B cell (primary cell): ENCODE measurements at regions not wholly inside any gene's neighbourhood (a gene's known extent, or its start where the extent isn't known, plus 50 kb on each side); places are given as distances from the start of the nearest gene placed in this dataset.

Experiments
- ATAC-seq: fragments of 200-7000 bp; cut with Tn5 transposase; one replicate; pipeline ENCODE4 v1.10.0; 2021; ENCODE audit warnings: low read depth, mild to moderate bottlenecking, moderate number of reproducible peaks, moderate library complexity
- CTCF ChIA-PET: fragments of 350-600 bp; sonication (Branson Sonifier 250); formaldehyde crosslinking; loops from one replicate; lab custom pipeline; 2021; ENCODE audit warnings: antibody characterized with exemption, inconsistent platforms; lab: Charles Lee
- POLR2A ChIA-PET: fragments of 350-600 bp; sonication (Branson Sonifier 250); formaldehyde crosslinking; loops from one replicate; lab custom pipeline; 2021; ENCODE audit warnings: antibody characterized with exemption; lab: Charles Lee
- DNase-seq: peaks from one replicate; pipeline ENCODE4 v3.0.0; 2013
- H2AFZ ChIP-seq: 2 replicates; pipeline ENCODE4 v1.6.1; 2012; ENCODE audit warnings: mild to moderate bottlenecking, low read depth, low read length; ENCODE audit not compliant: insufficient read depth, poor library complexity, severe bottlenecking
- H3K27ac ChIP-seq, 2 donors: 1 replicate in 1 of 2; 2 replicates in 1 of 2; pipeline ENCODE4 v1.5.1; 2012 to 2013; ENCODE audit warnings: low read length in 2 of 2, mild to moderate bottlenecking in 2 of 2, moderate library complexity in 1 of 2
- H3K27me3 ChIP-seq, 4 experiments: fragments of 200-600 bp in 1 of 4; sonication (generic) in 1 of 4; replicated peaks in 1 of 4; 1 replicate in 2 of 4; 2 replicates in 2 of 4; pipeline versions ENCODE4 v1.6.1 to v1.7.0; 2013 to 2016; ENCODE audit warnings: low read length in 3 of 4, mild to moderate bottlenecking in 2 of 4, mixed read lengths in 1 of 4, moderate library complexity in 1 of 4; ENCODE audit not compliant: insufficient read depth in 4 of 4, control insufficient read depth in 3 of 4; ENCODE audit errors: control extremely low read depth in 1 of 4
- H3K36me3 ChIP-seq, 2 experiments: replicated peaks in 1 of 2; 1 replicate in 1 of 2; 2 replicates in 1 of 2; pipeline versions ENCODE4 v1.6.1 to v1.7.1; 2013; ENCODE audit warnings: low read length in 1 of 2; ENCODE audit not compliant: insufficient read depth in 2 of 2, control insufficient read depth in 1 of 2; ENCODE audit errors: control extremely low read depth in 1 of 2, extremely low read depth in 1 of 2
- H3K4me1 ChIP-seq, 2 donors: fragments of 200-600 bp in 1 of 2; sonication (generic) in 1 of 2; 1 replicate in 1 of 2; 2 replicates in 1 of 2; pipeline versions ENCODE4 v1.5.1 to v1.6.1; 2013 to 2017; ENCODE audit warnings: low read length in 2 of 2; ENCODE audit not compliant: control insufficient read depth in 2 of 2, insufficient read depth in 2 of 2
- H3K4me2 ChIP-seq: replicated peaks from 2 replicates; pipeline ENCODE3; 2012; ENCODE audit warnings: mild to moderate bottlenecking, low read depth, low read length; ENCODE audit not compliant: poor library complexity, severe bottlenecking
- H3K4me3 ChIP-seq, 5 experiments: fragments of 200-600 bp in 1 of 5; sonication (generic) in 1 of 5; 1 replicate in 3 of 5; 2 replicates in 2 of 5; pipeline versions ENCODE4 v1.5.1 to v1.7.0; 2011 to 2016; ENCODE audit warnings: low read length in 4 of 5, mild to moderate bottlenecking in 4 of 5, low read depth in 2 of 5, control low read depth in 1 of 5, moderate library complexity in 1 of 5; ENCODE audit not compliant: insufficient read depth in 1 of 5; ENCODE audit errors: control extremely low read depth in 1 of 5, extremely low read depth in 1 of 5
- H3K79me2 ChIP-seq: fragments of 200-600 bp; sonication (generic); one replicate; pipeline ENCODE4 v1.6.0; 2016; ENCODE audit warnings: low read length; ENCODE audit not compliant: control insufficient read depth, insufficient read depth
- H3K9ac ChIP-seq: fragments of 200-600 bp; sonication (generic); 2 replicates; pipeline ENCODE4 v1.6.1; 2017; ENCODE audit warnings: mild to moderate bottlenecking, low read length, moderate library complexity
- H3K9me3 ChIP-seq, 3 donors: one replicate each; pipeline versions ENCODE4 v1.6.1 to v1.7.1; 2013; ENCODE audit warnings: low read length in 2 of 3; ENCODE audit not compliant: control insufficient read depth in 2 of 3, insufficient read depth in 1 of 3; ENCODE audit errors: control extremely low read depth in 1 of 3
- H4K20me1 ChIP-seq: 2 replicates; pipeline ENCODE4 v1.6.0; 2012; ENCODE audit warnings: mild to moderate bottlenecking, low read length; ENCODE audit not compliant: insufficient read depth, control insufficient read depth, poor library complexity, severe bottlenecking
- H3K27ac Mint-ChIP-seq: one replicate; pipeline ENCODE4 v1.8.0; 2021; ENCODE audit warnings: mixed read lengths
- H3K27me3 Mint-ChIP-seq: one replicate; pipeline ENCODE4 v1.8.0; 2021; ENCODE audit warnings: mixed read lengths
- H3K4me1 Mint-ChIP-seq: one replicate; pipeline ENCODE4 v1.8.0; 2021; ENCODE audit warnings: mixed read lengths
- H3K4me3 Mint-ChIP-seq: one replicate; pipeline ENCODE4 v1.8.0; 2021; ENCODE audit warnings: mixed read lengths
- H3K9me3 Mint-ChIP-seq: one replicate; pipeline ENCODE4 v1.8.0; 2022; ENCODE audit warnings: mixed read lengths; ENCODE audit not compliant: insufficient read depth
- EZH2 ChIP-seq: IDR thresholded peaks from 2 replicates; pipeline ENCODE4 v1.6.1; 2012; ENCODE audit warnings: borderline replicate concordance, low read depth, mild to moderate bottlenecking, moderate library complexity, low read length; ENCODE audit not compliant: insufficient read depth, poor library complexity, severe bottlenecking
- intact Hi-C: fragments of 100-400 bp; cut with micrococcal nuclease; formaldehyde crosslinking; loops from one replicate; pipeline ENCODE4 v1.10.0; 2022
- TF ChIP-seq, protein P1 (sequence below): fragments of 200-600 bp; IDR thresholded peaks from one replicate; pipeline ENCODE4 v1.8.0; 2022; ENCODE audit warnings: antibody characterized with exemption, mild to moderate bottlenecking

DNA sequence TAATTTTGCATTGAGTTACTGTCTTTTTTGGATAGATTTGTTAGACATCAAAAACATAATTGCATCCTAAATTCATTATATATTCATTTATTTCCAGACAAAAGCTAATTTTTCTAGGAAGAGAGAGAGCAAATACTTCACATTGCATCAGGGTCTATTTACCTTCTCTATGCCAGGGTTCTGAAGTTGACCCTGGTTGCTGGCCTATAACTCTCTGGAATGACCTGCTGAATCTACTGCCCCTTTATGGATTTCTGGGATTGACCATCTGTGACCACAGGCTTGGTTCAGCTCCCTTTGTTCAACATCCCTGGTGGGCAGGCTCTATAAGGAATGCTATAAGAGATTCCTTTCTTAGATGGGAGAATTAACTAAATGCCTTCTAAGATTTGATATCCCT lies 414.8 kb upstream of the STXBP6 start:
- H3K27me3 ChIP-seq: no peaks in the 10 kb centered on the region
- DNase-seq (no peak), ATAC-seq (no peak)
- Mint-ChIP-seq H3K27me3 (no peaks in the 10 kb centered on the region), H3K9me3 (no peaks in the 10 kb centered on the region), H3K4me3 (no peak overlapping the region), H3K4me1 (no peaks in the 10 kb centered on the region), H3K27ac (no peak overlapping the region)
- H3K79me2 ChIP-seq: no peaks in the 10 kb centered on the region
- H3K9me3 ChIP-seq: no peaks in the 10 kb centered on the region
- H3K36me3 ChIP-seq: no peaks in the 10 kb centered on the region
- intact Hi-C loops: no loop called here
- POLR2A ChIA-PET: no interaction called here
- H3K27ac ChIP-seq: no peak overlapping the region
- H2AFZ ChIP-seq: no peak overlapping the region
- no peak overlapping the region for H3K9ac ChIP-seq
- no peak overlapping the region for H3K4me2 ChIP-seq
- TF ChIP-seq, protein P1, sequence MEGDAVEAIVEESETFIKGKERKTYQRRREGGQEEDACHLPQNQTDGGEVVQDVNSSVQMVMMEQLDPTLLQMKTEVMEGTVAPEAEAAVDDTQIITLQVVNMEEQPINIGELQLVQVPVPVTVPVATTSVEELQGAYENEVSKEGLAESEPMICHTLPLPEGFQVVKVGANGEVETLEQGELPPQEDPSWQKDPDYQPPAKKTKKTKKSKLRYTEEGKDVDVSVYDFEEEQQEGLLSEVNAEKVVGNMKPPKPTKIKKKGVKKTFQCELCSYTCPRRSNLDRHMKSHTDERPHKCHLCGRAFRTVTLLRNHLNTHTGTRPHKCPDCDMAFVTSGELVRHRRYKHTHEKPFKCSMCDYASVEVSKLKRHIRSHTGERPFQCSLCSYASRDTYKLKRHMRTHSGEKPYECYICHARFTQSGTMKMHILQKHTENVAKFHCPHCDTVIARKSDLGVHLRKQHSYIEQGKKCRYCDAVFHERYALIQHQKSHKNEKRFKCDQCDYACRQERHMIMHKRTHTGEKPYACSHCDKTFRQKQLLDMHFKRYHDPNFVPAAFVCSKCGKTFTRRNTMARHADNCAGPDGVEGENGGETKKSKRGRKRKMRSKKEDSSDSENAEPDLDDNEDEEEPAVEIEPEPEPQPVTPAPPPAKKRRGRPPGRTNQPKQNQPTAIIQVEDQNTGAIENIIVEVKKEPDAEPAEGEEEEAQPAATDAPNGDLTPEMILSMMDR: no peak
- TF ChIP-seq EZH2: no peak
- no peak overlapping the region for H3K4me3 ChIP-seq
- H4K20me1 ChIP-seq: no peaks in the 10 kb centered on the region
- H3K4me1 ChIP-seq: no peaks in the 10 kb centered on the region
- CTCF ChIA-PET: no interaction called here

DNA sequence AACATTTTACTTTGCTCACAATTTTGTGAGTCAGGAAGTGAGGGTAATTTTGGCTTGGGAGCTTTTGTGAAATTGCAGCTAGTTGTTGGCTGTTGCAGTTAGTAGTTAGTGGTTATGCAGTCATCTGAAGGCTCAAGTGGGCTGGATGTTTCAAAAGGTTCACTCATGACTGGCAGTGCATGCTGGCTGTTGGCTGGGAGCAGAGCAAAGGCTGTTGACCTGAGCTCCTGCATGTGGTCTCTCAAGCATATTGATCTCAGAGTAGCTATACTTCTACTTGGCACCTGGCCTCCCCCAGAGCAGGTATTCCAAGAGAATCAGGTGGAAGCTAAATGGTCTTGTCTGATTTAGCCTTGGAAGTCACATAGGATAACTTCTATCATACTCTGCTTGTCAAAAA lies 414.1 kb upstream of the STXBP6 start:
- TF ChIP-seq, protein P1: no peak
- TF ChIP-seq EZH2: no peak
- no peak overlapping the region for H3K27ac Mint-ChIP-seq
- no peak overlapping the region for H2AFZ ChIP-seq
- H3K9me3 ChIP-seq: no peaks in the 10 kb centered on the region
- no peak for ATAC-seq
- intact Hi-C loops: no loop called here
- ChIA-PET CTCF (no interaction called here), POLR2A (no interaction called here)
- H3K4me1 ChIP-seq: no peaks in the 10 kb centered on the region
- no peak overlapping the region for H3K4me2 ChIP-seq
- H4K20me1 ChIP-seq: no peaks in the 10 kb centered on the region
- H3K4me1 Mint-ChIP-seq: no peaks in the 10 kb centered on the region
- H3K4me3 ChIP-seq: no peak overlapping the region
- no peaks in the 10 kb centered on the region for H3K9me3 Mint-ChIP-seq
- H3K27me3 ChIP-seq: no peaks in the 10 kb centered on the region
- no peaks in the 10 kb centered on the region for H3K36me3 ChIP-seq
- H3K79me2 ChIP-seq: no peaks in the 10 kb centered on the region
- DNase-seq: no peak
- no peaks in the 10 kb centered on the region for H3K27me3 Mint-ChIP-seq
- no peak overlapping the region for H3K9ac ChIP-seq
- H3K27ac ChIP-seq: no peak overlapping the region
- H3K4me3 Mint-ChIP-seq: no peak overlapping the region
